Suppressor macrophage treated with lipopolysaccharide for 4 hours (primary cell): ENCODE measurements at regions not wholly inside any gene's neighbourhood (a gene's known extent, or its start where the extent isn't known, plus 50 kb on each side); places are given as distances from the start of the nearest gene placed in this dataset.
"Not testable (repeated sequence)": the region's sequence is repeated elsewhere in the genome, so short reads cannot be mapped to it uniquely, and the experiment has no call there.

Experiments used
- DNase-seq: peaks from one replicate; pipeline ENCODE4 v3.0.0-alpha.2; 2020

- DNase-seq = not testable (repeated sequence)
Measured at GRCh38 chr13:50772881-50773280, 70.6 kb downstream of the DLEU7 start.
